ENCODE measurements at regions not wholly inside any gene's neighbourhood (a gene's known extent, or its start where the extent isn't known, plus 50 kb on each side); places are given as distances from the start of the nearest gene placed in this dataset.
A peak's percentile ranks its signal among the peaks of the same experiment; 100 is the strongest.

- TF ChIP-seq EZH2 (IDR thresholded peaks at IDR 0.05; ENCODE audit: borderline replicate concordance) (no peak), EZH2phosphoT487 (IDR thresholded peaks at IDR 0.05; ENCODE audit: low read depth, severe bottlenecking, unreplicated experiment) (no peak)
- TF ChIP-seq, protein P1, sequence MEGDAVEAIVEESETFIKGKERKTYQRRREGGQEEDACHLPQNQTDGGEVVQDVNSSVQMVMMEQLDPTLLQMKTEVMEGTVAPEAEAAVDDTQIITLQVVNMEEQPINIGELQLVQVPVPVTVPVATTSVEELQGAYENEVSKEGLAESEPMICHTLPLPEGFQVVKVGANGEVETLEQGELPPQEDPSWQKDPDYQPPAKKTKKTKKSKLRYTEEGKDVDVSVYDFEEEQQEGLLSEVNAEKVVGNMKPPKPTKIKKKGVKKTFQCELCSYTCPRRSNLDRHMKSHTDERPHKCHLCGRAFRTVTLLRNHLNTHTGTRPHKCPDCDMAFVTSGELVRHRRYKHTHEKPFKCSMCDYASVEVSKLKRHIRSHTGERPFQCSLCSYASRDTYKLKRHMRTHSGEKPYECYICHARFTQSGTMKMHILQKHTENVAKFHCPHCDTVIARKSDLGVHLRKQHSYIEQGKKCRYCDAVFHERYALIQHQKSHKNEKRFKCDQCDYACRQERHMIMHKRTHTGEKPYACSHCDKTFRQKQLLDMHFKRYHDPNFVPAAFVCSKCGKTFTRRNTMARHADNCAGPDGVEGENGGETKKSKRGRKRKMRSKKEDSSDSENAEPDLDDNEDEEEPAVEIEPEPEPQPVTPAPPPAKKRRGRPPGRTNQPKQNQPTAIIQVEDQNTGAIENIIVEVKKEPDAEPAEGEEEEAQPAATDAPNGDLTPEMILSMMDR (IDR thresholded peaks at IDR 0.05; ENCODE audit: poor library complexity) = no peak
- H4K20me1 ChIP-seq (ENCODE audit: insufficient read depth, poor library complexity, severe bottlenecking) = no peaks in the 10 kb centered on the region
- DNase-seq (ENCODE audit: low spot score) = no peak
- H3K27me3 ChIP-seq = no peaks in the 10 kb centered on the region
- H3K9me2 ChIP-seq (replicated peaks; ENCODE audit: insufficient read depth) = no peaks in the 10 kb centered on the region
- H3K27ac ChIP-seq = no peak overlapping the region
- H3K9me3 ChIP-seq (ENCODE audit: low read depth) = no peaks in the 10 kb centered on the region
- no peak overlapping the region for H2AFZ ChIP-seq
- no peak overlapping the region for H3K4me2 ChIP-seq
- H3K79me2 ChIP-seq = no peaks in the 10 kb centered on the region
- H3K4me1 ChIP-seq (ENCODE audit: insufficient read depth) = no peaks in the 10 kb centered on the region
- WGBS (ENCODE audit: low lambda C conversion rate, missing lambda C conversion rate) = 75% methylated on average over 1 of the region's 1 CpG
- no peaks in the 10 kb centered on the region for H3K36me3 ChIP-seq (replicated peaks; ENCODE audit: insufficient read depth, low read depth)
- no peak overlapping the region for H3K4me3 ChIP-seq
Measured at GRCh38 chr3:86658876-86659275, 332.1 kb downstream of the VGLL3 start.

DNA sequence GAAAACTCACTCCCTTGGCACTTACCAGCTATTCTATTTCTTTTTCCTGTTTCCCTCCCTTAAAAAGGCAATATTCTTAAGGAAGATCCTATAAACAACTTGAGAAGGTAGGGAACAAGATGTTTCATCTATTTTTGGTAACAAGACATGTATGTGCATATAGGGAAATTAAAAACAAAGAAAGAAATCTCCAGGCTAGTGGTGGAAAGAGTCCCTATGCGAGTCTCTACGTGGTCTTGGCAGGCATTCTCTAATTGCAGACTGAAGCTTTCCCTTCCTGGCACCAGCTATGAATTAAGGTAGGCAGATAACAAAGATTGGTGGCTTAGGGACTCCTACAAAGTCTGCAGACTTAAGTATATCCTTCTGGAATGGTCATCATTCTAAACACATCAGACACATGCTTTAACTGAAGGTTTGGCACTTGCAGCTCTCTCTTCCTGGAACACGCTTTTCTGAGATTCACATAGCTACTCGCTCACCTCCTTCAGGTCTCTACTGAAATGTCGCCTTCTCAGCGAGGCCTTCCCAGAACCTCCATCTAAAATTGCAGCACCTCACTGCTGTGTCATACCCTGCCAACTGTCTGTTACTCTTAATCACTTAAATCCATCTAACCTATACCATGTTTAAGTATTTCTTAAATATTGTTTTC lies 336.0 kb downstream of the VGLL3 start:
- DNase-seq (ENCODE audit: low spot score) = no peak

GRCh38 chr3:86653661-86654205 lies 337.2 kb downstream of the VGLL3 start:
- Histone ChIP-seq H3K27ac (no peak overlapping the region), H3K4me2 (no peak overlapping the region), H2AFZ (no peak overlapping the region), H3K27me3 (no peaks in the 10 kb centered on the region), H4K20me1 (ENCODE audit: insufficient read depth, poor library complexity, severe bottlenecking) (no peaks in the 10 kb centered on the region), H3K36me3 (replicated peaks; ENCODE audit: insufficient read depth, low read depth) (no peaks in the 10 kb centered on the region), H3K79me2 (no peaks in the 10 kb centered on the region), H3K4me3 (no peak overlapping the region), H3K9me2 (replicated peaks; ENCODE audit: insufficient read depth) (no peaks in the 10 kb centered on the region), H3K9me3 (ENCODE audit: low read depth) (no peaks in the 10 kb centered on the region), H3K4me1 (ENCODE audit: insufficient read depth) (no peaks in the 10 kb centered on the region)
- 53% methylated on average over 6 of the region's 6 CpGs for WGBS (ENCODE audit: low lambda C conversion rate, missing lambda C conversion rate)
- peak; percentile 9 for DNase-seq (ENCODE audit: low spot score)
- TF ChIP-seq EZH2 (IDR thresholded peaks at IDR 0.05; ENCODE audit: borderline replicate concordance) = no peak
- no peak for TF ChIP-seq EZH2phosphoT487 (IDR thresholded peaks at IDR 0.05; ENCODE audit: low read depth, severe bottlenecking, unreplicated experiment)
- TF ChIP-seq, protein P1 (IDR thresholded peaks at IDR 0.05; ENCODE audit: poor library complexity) = no peak

More for the DNA sequence above, 336.0 kb downstream of the VGLL3 start:
- TF ChIP-seq EZH2 (IDR thresholded peaks at IDR 0.05; ENCODE audit: borderline replicate concordance) (no peak), EZH2phosphoT487 (IDR thresholded peaks at IDR 0.05; ENCODE audit: low read depth, severe bottlenecking, unreplicated experiment) (no peak)
- TF ChIP-seq, protein P1 (IDR thresholded peaks at IDR 0.05; ENCODE audit: poor library complexity) = no peak
- no peak overlapping the region for H3K4me2 ChIP-seq
- no peaks in the 10 kb centered on the region for H3K27me3 ChIP-seq
- no peaks in the 10 kb centered on the region for H3K36me3 ChIP-seq (replicated peaks; ENCODE audit: insufficient read depth, low read depth)
- 74% methylated on average over 6 of the region's 6 CpGs for WGBS (ENCODE audit: low lambda C conversion rate, missing lambda C conversion rate)
- H3K9me2 ChIP-seq (replicated peaks; ENCODE audit: insufficient read depth) = no peaks in the 10 kb centered on the region
- no peak overlapping the region for H2AFZ ChIP-seq
- no peaks in the 10 kb centered on the region for H3K9me3 ChIP-seq (ENCODE audit: low read depth)
- no peaks in the 10 kb centered on the region for H4K20me1 ChIP-seq (ENCODE audit: insufficient read depth, poor library complexity, severe bottlenecking)
- no peaks in the 10 kb centered on the region for H3K79me2 ChIP-seq
- H3K4me1 ChIP-seq (ENCODE audit: insufficient read depth) = no peaks in the 10 kb centered on the region
- H3K27ac ChIP-seq = no peak overlapping the region
- no peak overlapping the region for H3K4me3 ChIP-seq
